ENCODE measurements at regions not wholly inside any gene's neighbourhood (a gene's known extent, or its start where the extent isn't known, plus 50 kb on each side); places are given as distances from the start of the nearest gene placed in this dataset.

DNA sequence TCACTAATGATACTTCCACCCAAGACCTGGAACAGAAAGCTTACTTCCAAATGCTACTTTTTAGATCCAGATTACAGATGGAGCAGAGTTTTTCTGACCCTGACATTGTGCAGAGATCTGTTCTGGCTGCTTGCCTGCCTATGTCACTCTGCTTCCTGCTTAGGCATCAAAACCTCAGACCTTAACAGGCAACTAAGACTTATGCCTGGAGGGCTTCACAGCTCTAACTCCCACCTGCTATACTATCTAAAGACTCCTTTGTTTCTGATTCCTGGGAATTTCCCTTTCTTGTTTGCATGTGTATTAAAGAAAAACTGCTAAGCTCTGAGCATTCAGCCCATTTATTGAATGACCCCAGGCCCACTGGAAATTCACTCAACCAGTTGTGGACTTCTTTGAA lies 157.4 kb upstream of the NPHP3 start:
- TF ChIP-seq POLR2AphosphoS5 (IDR thresholded peaks at IDR 0.05; ENCODE audit: borderline replicate concordance, low read depth, low read length) (no peak), EZH2 (IDR thresholded peaks at IDR 0.05) (no peak), FOXP2 (optimal IDR thresholded peaks at IDR 0.05; ENCODE audit: control extremely low read depth, extremely low read length, insufficient read depth) (no peak)

Data from SK-N-MC (cell line).